ENCODE measurements at regions not wholly inside any gene's neighbourhood (a gene's known extent, or its start where the extent isn't known, plus 50 kb on each side); places are given as distances from the start of the nearest gene placed in this dataset.
"Not testable (repeated sequence)": the region's sequence is repeated elsewhere in the genome, so short reads cannot be mapped to it uniquely, and the experiment has no call there.

GRCh38 chr12:127774828-127775227 lies 492.1 kb upstream of the TMEM132C start:
- DNase-seq, result no peak

DNA sequence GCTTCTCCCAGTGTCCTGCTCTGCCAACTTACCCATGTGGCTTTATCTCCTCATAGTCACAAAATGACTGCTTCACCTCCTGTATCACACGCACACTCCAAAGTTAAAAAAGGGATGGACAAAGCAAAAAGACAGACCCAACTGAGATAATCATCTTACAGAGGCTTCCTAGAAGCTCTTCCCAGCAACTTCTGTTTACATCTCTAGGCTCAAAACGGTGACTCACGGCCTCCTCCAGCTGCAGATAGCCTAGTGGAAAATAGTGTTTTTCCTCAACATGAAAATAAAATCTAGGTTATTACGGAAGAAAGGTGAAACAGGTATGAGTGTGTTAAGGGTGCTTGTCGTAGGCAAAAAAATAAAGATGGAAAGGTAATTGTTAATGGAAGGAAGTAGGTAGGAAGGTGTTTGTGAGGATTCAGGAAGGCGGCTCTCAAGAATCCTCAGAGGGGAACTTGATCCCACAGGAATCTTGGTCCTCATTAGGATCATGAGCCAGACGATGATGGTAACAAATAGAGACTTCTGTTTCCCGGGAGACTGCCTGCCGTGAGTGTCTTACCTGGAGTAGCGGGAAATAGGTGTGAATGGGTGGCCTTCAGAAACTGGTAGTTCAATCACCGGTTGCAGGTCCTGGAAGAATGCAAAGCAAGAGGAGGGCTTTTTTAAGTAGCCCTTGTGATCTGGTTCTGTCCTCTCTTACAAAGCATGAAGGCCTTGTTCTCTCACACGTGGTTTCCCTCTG lies 487.5 kb upstream of the TMEM132C start:
- no peak for DNase-seq

GRCh38 chr12:127780881-127781280 lies 486.1 kb upstream of the TMEM132C start:
- DNase-seq, result no peak

DNA sequence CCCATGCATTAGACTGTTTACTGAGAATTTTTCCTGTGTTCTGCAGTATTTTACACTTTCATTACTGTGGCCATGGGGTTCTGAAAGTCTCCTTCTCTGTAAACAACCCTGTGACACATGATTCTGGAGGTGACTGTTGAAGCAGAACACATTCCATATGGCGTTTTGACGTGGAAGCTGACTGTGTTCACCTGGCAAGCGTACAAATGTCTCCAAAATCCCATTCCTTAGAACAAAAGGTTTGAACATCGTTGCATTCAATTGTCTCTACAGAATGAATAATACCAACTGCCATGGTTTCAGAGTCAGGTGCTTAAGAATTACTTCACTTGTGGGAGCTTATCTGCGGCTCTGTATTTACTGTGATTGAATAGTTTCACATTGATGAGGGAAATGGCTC lies 485.6 kb upstream of the TMEM132C start:
- no peak for DNase-seq

GRCh38 chr12:127785540-127785939 lies 481.4 kb upstream of the TMEM132C start:
- DNase-seq, result no peak

GRCh38 chr12:127785986-127786590 lies 480.9 kb upstream of the TMEM132C start:
- no peak for DNase-seq

DNA sequence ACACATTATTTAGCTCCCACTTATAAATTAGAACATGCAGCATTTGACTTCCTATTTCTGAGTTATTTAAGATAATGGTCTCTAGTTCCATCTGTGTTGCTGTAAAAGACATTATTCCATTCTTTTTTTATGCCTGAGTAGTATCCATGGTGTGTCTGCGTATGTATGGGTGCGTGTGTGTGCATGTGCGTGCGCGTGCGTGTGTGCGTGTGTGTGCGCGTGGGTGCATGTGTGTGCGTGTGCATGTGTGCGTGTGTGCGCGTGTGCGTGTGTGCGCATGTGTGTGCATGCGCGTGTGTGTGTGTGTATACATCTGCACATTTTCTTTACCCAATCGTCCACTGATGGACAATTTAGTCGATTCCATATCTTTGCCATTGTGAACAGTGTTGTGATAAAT lies 479.4 kb upstream of the TMEM132C start:
- DNase-seq, result no peak

GRCh38 chr12:127790376-127790775 lies 476.6 kb upstream of the TMEM132C start:
- no peak for DNase-seq

DNA sequence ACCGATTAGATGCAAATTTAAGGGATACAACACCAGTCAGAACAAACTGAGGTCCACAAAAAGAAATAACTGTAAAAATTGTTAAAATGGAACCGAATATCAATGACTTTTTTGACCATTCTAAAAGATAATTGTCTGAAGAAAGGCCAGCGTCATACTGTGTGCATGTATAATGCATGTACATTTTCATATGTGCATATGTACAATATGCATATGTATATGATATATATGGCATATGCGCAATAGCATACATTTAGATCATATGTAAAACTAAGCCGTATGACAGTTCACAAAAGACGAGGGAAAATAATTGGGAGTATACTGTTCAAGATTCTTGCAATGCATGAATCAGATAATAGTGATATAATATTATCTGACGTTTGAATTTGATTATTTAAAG lies 475.8 kb upstream of the TMEM132C start:
- no peak for DNase-seq

DNA sequence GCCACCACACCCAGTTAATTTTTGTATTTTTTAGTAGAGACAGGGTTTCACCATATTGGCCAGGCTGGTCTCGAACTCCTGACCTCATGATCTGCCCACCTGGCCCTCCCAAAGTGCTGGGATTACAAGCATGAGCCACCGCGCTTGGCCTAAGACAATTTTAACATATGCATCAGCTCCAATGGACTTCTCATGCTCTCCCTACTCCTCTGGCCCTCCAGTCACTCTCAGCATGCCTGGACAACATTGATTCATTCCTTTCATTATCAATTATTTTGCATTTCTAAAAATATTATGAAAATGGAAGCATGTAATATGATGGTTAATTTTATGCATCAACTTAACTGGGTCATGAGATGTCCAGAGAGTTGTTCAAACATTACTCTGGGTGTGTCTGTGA lies 469.1 kb upstream of the TMEM132C start:
- no peak for DNase-seq

DNA sequence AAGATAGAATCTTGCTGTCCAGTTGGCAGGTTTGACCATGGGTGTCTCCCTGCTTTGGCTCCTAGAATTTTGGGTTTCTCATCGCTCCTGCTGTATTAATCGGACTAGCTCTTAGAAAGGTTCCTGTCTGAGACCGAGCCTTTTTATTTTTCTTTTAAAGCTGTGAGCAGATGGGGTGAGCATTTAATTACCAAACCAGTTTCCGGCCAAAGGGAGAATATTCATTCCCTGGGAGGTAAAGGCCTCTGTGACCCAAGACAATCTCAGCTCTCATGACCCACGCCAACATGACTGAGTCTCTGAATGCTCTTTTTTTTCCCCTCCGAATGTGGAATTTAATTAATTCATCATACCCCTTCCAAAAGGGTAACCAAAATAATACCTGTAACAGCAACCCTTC lies 464.7 kb upstream of the TMEM132C start:
- no peak for DNase-seq

- no peak for DNase-seq
Observed at GRCh38 chr12:127803545-127803944, 463.4 kb upstream of the TMEM132C start.

GRCh38 chr12:127809275-127809674 lies 457.7 kb upstream of the TMEM132C start:
- no peak for DNase-seq

- DNase-seq, result no peak
Observed at GRCh38 chr12:127810041-127810440, 456.9 kb upstream of the TMEM132C start.

DNA sequence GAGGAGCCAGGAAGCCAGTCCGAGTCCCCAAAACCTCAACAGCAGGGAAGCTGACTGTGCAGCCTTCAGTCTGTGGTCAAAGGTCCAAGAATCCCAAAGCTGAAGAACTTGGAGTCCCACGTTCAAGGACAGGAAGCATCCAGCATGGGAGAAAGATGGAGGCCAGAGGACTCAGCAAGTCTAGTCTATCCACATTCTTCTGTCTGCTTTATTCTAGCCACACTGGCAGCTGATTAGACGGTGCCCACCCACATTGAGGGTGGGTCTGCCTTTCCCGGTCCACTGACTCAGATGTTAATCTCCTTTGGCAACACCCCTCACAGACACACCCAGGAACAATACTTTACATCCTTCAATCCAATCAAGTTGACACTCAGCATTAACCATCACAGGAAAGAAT lies 456.5 kb upstream of the TMEM132C start:
- DNase-seq, result not testable (repeated sequence)

GRCh38 chr12:127811988-127812387 lies 455.0 kb upstream of the TMEM132C start:
- DNase-seq, result no peak

- DNase-seq, result no peak
Observed at GRCh38 chr12:127813147-127813546, 453.8 kb upstream of the TMEM132C start.

GRCh38 chr12:127819056-127819455 lies 447.9 kb upstream of the TMEM132C start:
- no peak for DNase-seq

- no peak for DNase-seq
Observed at GRCh38 chr12:127820271-127820670, 446.7 kb upstream of the TMEM132C start.

DNA sequence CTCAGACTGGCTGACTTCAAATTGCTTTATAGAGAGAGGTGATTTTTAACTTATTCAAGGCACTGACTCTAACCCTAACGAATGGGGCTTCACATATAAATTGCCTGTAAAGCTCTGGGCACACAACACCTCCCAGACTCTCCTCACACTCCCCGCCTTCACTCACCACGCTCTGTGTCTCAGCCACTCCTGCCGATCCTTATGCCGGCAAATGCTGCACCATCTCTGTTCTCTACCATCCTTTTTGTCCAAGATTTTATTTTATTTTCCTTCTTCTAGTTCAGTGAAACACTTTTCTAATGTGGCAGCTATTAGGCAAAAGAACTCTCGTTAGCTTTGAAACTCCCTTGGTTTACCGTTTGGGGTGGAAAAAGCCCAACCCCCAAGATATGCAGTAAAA lies 446.1 kb upstream of the TMEM132C start:
- DNase-seq, result no peak

GRCh38 chr12:127822809-127823411 lies 444.1 kb upstream of the TMEM132C start:
- no peak for DNase-seq

GRCh38 chr12:127823801-127824200 lies 443.2 kb upstream of the TMEM132C start:
- DNase-seq, result no peak

DNA sequence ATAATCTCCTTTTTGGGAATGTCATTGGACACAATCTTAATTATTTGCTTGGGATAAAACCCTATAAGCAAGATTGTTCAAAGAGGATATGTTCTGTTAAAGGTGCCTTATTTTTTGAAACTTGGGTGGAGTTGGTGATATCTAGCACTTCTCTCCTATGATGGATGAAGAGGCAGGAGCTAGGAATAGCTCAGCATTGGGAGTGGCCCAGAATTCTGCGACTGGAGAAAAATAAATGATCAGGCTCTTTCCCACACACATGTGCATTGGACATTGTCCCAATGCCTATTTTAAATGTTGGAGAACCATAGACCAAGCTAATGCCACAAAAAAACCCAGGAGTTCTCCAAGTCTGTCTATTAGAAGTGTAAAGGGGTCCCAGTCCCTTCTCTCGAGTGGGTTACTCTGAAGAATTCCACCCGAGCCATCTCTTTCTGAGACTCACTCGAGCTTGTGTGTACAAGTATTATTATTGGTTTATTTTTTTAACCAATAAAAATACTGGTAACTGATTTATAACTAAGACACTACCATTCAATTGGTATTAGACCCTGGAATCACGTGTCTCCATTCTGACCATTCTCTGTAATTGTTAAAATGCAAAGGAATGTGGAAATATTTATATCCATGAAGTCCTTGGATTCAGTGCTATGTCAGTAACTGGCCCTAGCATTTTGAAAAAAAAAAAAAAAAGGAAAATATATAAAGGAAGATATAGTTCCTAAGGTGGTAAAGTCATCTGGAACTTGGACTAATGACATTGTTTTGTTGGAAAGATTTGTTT lies 437.5 kb upstream of the TMEM132C start:
- DNase-seq, result no peak

- no peak for DNase-seq
Observed at GRCh38 chr12:127830065-127830460, 436.9 kb upstream of the TMEM132C start.
